Type B pancreatic cell (in vitro differentiated cells): ENCODE measurements at regions not wholly inside any gene's neighbourhood (a gene's known extent, or its start where the extent isn't known, plus 50 kb on each side); places are given as distances from the start of the nearest gene placed in this dataset.

Source experiments
- DNase-seq: peaks from one replicate; pipeline ENCODE4 v3.0.0; 2021; ENCODE audit warnings: mixed read lengths; ENCODE audit not compliant: unreplicated experiment; ENCODE audit errors: extremely low spot score
- H3K27ac Mint-ChIP-seq: 2 replicates; pipeline ENCODE4 v1.8.0; 2021; ENCODE audit warnings: mild to moderate bottlenecking, mixed read lengths
- H3K27me3 Mint-ChIP-seq: 2 replicates; pipeline ENCODE4 v1.8.0; 2021; ENCODE audit warnings: mixed read lengths
- H3K36me3 Mint-ChIP-seq: 2 replicates; pipeline ENCODE4 v1.8.0; 2021; ENCODE audit warnings: mixed read lengths
- H3K4me1 Mint-ChIP-seq: one replicate; pipeline ENCODE4 v1.8.0; 2021; ENCODE audit warnings: mixed read lengths; ENCODE audit not compliant: unreplicated experiment
- H3K4me3 Mint-ChIP-seq: 2 replicates; pipeline ENCODE4 v1.8.0; 2021; ENCODE audit warnings: mild to moderate bottlenecking, mixed read lengths
- H3K9me3 Mint-ChIP-seq: 2 replicates; pipeline ENCODE4 v1.8.0; 2021; ENCODE audit warnings: mixed read lengths
- TF ChIP-seq, protein P1 (sequence below): fragments of 200-600 bp; sonication (generic); conservative IDR thresholded peaks from 2 replicates; pipeline ENCODE4 v1.5.0; 2021; ENCODE audit warnings: antibody characterized with exemption, mild to moderate bottlenecking

DNA sequence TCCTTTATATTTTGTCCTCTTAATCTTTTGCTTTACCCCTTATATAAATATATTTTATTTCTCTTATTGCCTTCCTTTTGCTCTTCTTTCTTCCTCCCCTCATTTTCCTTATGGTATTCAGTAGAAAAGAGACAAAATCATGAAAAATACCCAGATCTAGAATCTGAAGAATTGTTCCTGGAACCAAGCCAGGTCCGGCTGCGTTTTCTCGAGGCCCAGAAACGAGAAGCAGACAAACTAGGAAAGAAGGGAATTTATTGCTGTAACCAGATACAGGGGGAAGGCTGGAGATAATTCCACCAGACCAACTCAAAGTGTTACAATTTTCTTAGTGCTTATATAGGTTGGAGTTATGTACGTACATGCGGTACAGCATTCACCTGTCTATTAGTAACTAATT, 328.7 kb downstream of the GABRG1 start:
- no peaks in the 10 kb centered on the region for H3K9me3 Mint-ChIP-seq

DNA sequence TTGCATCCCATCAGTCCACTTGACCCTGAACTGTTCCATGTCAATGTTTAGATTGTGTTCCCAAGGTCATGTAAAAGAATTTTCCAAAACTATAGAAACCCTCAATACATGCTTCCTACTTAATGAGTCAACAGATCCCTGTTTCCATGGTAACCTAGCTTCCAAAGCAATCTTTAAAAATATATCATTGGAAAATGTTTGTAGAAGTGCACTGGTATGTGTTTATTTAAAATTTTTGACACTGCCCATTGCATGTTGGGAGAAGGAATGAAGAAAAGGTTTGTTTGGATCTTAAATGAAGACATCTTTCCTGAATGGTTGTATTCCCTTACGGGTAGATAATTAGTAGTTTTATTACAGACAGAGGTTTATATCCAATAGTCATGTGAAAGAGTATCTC, 345.3 kb downstream of the GABRG1 start:
- Mint-ChIP-seq H3K27me3 (no peaks in the 10 kb centered on the region), H3K9me3 (no peaks in the 10 kb centered on the region), H3K36me3 (no peaks in the 10 kb centered on the region), H3K4me3 (no peak overlapping the region), H3K4me1 (no peaks in the 10 kb centered on the region), H3K27ac (no peak overlapping the region)
- no peak for DNase-seq
- TF ChIP-seq, protein P1, sequence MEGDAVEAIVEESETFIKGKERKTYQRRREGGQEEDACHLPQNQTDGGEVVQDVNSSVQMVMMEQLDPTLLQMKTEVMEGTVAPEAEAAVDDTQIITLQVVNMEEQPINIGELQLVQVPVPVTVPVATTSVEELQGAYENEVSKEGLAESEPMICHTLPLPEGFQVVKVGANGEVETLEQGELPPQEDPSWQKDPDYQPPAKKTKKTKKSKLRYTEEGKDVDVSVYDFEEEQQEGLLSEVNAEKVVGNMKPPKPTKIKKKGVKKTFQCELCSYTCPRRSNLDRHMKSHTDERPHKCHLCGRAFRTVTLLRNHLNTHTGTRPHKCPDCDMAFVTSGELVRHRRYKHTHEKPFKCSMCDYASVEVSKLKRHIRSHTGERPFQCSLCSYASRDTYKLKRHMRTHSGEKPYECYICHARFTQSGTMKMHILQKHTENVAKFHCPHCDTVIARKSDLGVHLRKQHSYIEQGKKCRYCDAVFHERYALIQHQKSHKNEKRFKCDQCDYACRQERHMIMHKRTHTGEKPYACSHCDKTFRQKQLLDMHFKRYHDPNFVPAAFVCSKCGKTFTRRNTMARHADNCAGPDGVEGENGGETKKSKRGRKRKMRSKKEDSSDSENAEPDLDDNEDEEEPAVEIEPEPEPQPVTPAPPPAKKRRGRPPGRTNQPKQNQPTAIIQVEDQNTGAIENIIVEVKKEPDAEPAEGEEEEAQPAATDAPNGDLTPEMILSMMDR: no peak

More for the DNA sequence above, 328.7 kb downstream of the GABRG1 start:
- no peak overlapping the region for H3K27ac Mint-ChIP-seq
- TF ChIP-seq, protein P1: no peak
- H3K36me3 Mint-ChIP-seq: no peaks in the 10 kb centered on the region
- H3K4me3 Mint-ChIP-seq: no peak overlapping the region
- H3K4me1 Mint-ChIP-seq: peaks cover 5% of the 10 kb centered on the region
- no peaks in the 10 kb centered on the region for H3K27me3 Mint-ChIP-seq
- no peak for DNase-seq

DNA sequence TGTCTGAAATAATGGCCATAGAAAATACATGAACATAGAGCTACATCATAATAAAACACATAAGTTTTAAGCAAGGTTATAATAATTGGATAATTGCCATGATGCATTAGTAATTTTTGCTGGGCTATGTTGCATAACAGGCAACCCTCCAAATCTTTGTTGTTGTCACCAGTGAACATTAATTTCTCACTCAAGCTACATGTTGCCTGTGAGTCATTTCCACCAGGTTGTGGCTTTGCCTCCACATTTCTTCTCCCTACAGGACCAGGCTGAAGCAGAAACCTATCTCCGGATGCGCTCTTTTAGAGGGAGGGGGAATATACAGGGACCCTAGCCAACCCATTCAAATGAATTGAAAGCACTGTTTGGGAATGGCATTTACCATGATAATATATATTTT, 347.7 kb downstream of the GABRG1 start:
- H3K27ac Mint-ChIP-seq: no peak overlapping the region
- TF ChIP-seq, protein P1: no peak
- no peak for DNase-seq
- no peaks in the 10 kb centered on the region for H3K27me3 Mint-ChIP-seq
- no peaks in the 10 kb centered on the region for H3K9me3 Mint-ChIP-seq
- no peaks in the 10 kb centered on the region for H3K36me3 Mint-ChIP-seq
- no peak overlapping the region for H3K4me3 Mint-ChIP-seq
- no peaks in the 10 kb centered on the region for H3K4me1 Mint-ChIP-seq

DNA sequence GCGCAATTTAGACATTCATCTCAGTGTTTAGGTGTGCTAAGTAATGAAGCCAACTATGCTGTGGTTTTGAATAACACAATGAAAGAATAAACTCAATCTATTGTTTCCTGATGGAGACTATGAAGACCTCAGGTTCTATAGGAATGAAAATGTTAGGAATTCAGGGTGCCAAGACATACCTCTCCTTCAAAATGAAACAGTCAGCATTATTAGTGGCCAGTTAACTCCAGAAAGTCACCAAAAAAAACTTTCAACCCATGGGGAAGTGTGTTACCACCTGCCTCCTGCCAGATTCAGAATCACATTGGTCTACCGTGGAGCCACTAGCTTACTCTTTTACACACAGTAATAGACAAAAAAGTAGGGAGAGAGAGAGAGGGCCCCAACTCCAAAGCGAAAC, 352.9 kb downstream of the GABRG1 start:
- no peak overlapping the region for H3K27ac Mint-ChIP-seq
- no peaks in the 10 kb centered on the region for H3K4me1 Mint-ChIP-seq
- no peaks in the 10 kb centered on the region for H3K9me3 Mint-ChIP-seq
- no peaks in the 10 kb centered on the region for H3K36me3 Mint-ChIP-seq
- H3K27me3 Mint-ChIP-seq: no peaks in the 10 kb centered on the region
- no peak overlapping the region for H3K4me3 Mint-ChIP-seq
- DNase-seq: no peak
- TF ChIP-seq, protein P1: no peak

DNA sequence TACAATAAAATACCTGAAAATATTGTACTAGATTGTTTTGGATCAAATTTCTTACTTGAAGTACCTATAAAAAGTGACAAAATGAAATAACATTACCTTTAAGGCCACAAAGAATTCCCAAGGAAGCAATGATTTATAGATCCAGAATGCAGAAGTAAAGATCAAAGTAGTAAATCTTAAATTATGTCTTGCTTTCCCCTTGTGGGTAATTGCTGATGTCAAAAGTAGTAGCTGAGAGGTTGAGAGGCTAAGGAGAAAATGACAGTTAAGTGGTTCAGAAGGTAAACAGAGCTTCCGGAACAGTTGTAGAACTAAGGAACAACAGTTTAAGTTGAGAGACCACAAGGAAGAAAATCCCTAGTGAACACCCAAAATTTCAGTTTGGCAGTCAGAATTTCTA, 358.3 kb downstream of the GABRG1 start:
- Mint-ChIP-seq H3K27ac (no peak overlapping the region), H3K4me3 (no peak overlapping the region), H3K27me3 (no peaks in the 10 kb centered on the region), H3K4me1 (no peaks in the 10 kb centered on the region), H3K9me3 (no peaks in the 10 kb centered on the region), H3K36me3 (no peaks in the 10 kb centered on the region)
- TF ChIP-seq, protein P1: no peak
- DNase-seq: no peak

DNA sequence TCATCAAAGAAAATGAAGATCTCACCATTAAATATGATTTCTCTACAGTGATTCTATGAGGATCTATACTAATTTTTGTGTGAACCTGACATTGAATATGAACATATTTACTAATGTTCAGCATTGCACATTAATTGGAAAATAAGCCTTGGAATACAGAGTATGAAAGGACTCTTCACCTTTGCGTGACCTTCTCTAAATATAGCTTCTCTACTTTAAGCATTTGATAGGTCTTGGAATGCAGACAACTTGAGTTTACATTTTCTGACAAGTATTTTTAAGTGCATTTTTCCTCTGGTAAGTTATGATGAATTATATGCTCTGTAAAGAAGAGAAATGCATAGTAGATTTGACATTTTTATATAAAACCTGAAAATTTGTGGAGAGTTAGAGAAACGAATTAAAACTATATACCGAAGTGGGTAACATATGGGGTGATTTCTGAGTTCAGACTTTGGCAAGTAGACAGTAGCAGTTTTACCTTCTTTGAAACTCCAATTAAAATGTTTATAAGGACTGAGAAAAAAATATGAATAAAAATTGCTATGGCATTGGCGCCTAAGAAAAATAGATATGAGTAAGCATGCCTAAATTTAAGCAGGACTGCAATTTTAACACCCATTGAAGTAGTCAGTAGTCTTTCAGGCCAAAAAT, 371.9 kb downstream of the GABRG1 start:
- Mint-ChIP-seq H3K27ac (no peak overlapping the region), H3K4me3 (no peak overlapping the region), H3K4me1 (no peaks in the 10 kb centered on the region), H3K36me3 (no peaks in the 10 kb centered on the region), H3K27me3 (no peaks in the 10 kb centered on the region), H3K9me3 (no peaks in the 10 kb centered on the region)
- no peak for DNase-seq
- TF ChIP-seq, protein P1: no peak
